ENCODE measurements at regions not wholly inside any gene's neighbourhood (a gene's known extent, or its start where the extent isn't known, plus 50 kb on each side); places are given as distances from the start of the nearest gene placed in this dataset.

GRCh38 chrX:107551546-107551945, 76.8 kb upstream of the PRPS1 start:
- Histone ChIP-seq H3K4me1 (ENCODE audit: control insufficient read depth, insufficient read depth, low read length) (no peaks in the 10 kb centered on the region), H3K9me3 (ENCODE audit: control insufficient read depth, insufficient read depth, low read depth, low read length) (no peaks in the 10 kb centered on the region), H3K27ac (ENCODE audit: extremely low read depth, low read depth, low read length) (no peak overlapping the region), H3K4me3 (ENCODE audit: low read depth, low read length) (no peak overlapping the region), H3K36me3 (ENCODE audit: control insufficient read depth in 2 of 2, insufficient read depth in 1 of 2, low read length in 2 of 2) (no peaks in the 10 kb centered on the region)
- TF ChIP-seq PRDM1 (tag by site-specific recombination; IDR thresholded peaks at IDR 0.05) (no peak), ZNF416 (tag by site-specific recombination; IDR thresholded peaks at IDR 0.05) (no peak), ZNF488 (tag by site-specific recombination; IDR thresholded peaks at IDR 0.05) (no peak), ZNF211 (tag by site-specific recombination; IDR thresholded peaks at IDR 0.05; ENCODE audit: low read depth) (no peak), ZFP37 (tag by site-specific recombination; IDR thresholded peaks at IDR 0.05) (no peak), ZFP41 (tag by site-specific recombination; IDR thresholded peaks at IDR 0.05; ENCODE audit: borderline replicate concordance) (no peak), HOXC10 (CRISPR knock-in tag; IDR thresholded peaks at IDR 0.05) (no peak), ZNF791 (tag by site-specific recombination; IDR thresholded peaks at IDR 0.05) (no peak), ZNF473 (tag by site-specific recombination; IDR thresholded peaks at IDR 0.05) (no peak)
- TF ChIP-seq, protein P1, sequence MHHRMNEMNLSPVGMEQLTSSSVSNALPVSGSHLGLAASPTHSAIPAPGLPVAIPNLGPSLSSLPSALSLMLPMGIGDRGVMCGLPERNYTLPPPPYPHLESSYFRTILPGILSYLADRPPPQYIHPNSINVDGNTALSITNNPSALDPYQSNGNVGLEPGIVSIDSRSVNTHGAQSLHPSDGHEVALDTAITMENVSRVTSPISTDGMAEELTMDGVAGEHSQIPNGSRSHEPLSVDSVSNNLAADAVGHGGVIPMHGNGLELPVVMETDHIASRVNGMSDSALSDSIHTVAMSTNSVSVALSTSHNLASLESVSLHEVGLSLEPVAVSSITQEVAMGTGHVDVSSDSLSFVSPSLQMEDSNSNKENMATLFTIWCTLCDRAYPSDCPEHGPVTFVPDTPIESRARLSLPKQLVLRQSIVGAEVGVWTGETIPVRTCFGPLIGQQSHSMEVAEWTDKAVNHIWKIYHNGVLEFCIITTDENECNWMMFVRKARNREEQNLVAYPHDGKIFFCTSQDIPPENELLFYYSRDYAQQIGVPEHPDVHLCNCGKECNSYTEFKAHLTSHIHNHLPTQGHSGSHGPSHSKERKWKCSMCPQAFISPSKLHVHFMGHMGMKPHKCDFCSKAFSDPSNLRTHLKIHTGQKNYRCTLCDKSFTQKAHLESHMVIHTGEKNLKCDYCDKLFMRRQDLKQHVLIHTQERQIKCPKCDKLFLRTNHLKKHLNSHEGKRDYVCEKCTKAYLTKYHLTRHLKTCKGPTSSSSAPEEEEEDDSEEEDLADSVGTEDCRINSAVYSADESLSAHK (tag by site-specific recombination; IDR thresholded peaks at IDR 0.05) = no peak
- TF ChIP-seq, protein P2, sequence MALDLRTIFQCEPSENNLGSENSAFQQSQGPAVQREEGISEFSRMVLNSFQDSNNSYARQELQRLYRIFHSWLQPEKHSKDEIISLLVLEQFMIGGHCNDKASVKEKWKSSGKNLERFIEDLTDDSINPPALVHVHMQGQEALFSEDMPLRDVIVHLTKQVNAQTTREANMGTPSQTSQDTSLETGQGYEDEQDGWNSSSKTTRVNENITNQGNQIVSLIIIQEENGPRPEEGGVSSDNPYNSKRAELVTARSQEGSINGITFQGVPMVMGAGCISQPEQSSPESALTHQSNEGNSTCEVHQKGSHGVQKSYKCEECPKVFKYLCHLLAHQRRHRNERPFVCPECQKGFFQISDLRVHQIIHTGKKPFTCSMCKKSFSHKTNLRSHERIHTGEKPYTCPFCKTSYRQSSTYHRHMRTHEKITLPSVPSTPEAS (tag by site-specific recombination; IDR thresholded peaks at IDR 0.05) = no peak
- POLR2A ChIA-PET = no interaction called here
- CTCF ChIA-PET = no interaction called here

DNA sequence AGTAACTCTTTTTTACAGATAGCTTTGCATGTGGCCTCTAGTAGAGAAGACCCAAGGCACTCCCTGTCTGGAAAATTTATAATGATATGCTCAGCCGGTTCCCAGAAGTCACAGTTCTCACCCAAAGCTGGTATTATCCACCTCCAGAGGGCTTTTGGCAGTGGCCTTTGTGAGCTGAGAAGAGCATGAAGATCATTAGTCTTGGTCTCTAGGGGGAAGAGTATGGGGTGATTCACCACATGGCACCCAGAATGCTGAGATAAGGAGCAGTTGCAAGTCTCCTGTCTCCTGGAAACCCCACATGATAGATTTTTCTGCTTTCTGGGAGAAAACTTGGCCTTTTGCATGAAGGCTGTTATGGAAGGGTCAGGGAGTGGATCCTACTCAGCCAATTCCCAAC, 75.4 kb upstream of the PRPS1 start:
- no peaks in the 10 kb centered on the region for H3K9me3 ChIP-seq (ENCODE audit: control insufficient read depth, insufficient read depth, low read depth, low read length)
- H3K27ac ChIP-seq (ENCODE audit: extremely low read depth, low read depth, low read length) = no peak overlapping the region
- CTCF ChIA-PET = interaction anchor here (0.7 kb wide), 1 partner anchor 15 kb away, joined by 3 read pairs; no protein-coding TSS in a partner anchor
- TF ChIP-seq ZNF747 (tag by site-specific recombination; IDR thresholded peaks at IDR 0.05) (no peak), ZNF138 (tag by site-specific recombination; IDR thresholded peaks at IDR 0.05; ENCODE audit: borderline replicate concordance) (no peak), EGR2 (tag by site-specific recombination; IDR thresholded peaks at IDR 0.05; ENCODE audit: low read depth) (no peak)
- TF ChIP-seq, protein P2 (tag by site-specific recombination; IDR thresholded peaks at IDR 0.05) = no peak
- POLR2A ChIA-PET = no interaction called here
- H3K4me3 ChIP-seq (ENCODE audit: low read depth, low read length) = no peak overlapping the region
- no peaks in the 10 kb centered on the region for H3K36me3 ChIP-seq (ENCODE audit: control insufficient read depth in 2 of 2, insufficient read depth in 1 of 2, low read length in 2 of 2)
- no peaks in the 10 kb centered on the region for H3K4me1 ChIP-seq (ENCODE audit: control insufficient read depth, insufficient read depth, low read length)

- Histone ChIP-seq H3K36me3 (ENCODE audit: control insufficient read depth in 2 of 2, insufficient read depth in 1 of 2, low read length in 2 of 2) (no peaks in the 10 kb centered on the region), H3K9me3 (ENCODE audit: control insufficient read depth, insufficient read depth, low read depth, low read length) (no peaks in the 10 kb centered on the region), H3K4me1 (ENCODE audit: control insufficient read depth, insufficient read depth, low read length) (no peaks in the 10 kb centered on the region), H3K27ac (ENCODE audit: extremely low read depth, low read depth, low read length) (no peak overlapping the region), H3K4me3 (ENCODE audit: low read depth, low read length) (no peak overlapping the region)
- CTCF ChIA-PET = no interaction called here
- POLR2A ChIA-PET = no interaction called here
- no peak for TF ChIP-seq ZNF830 (tag by site-specific recombination; IDR thresholded peaks at IDR 0.05; ENCODE audit: low read depth)
- no peak for TF ChIP-seq ZNF501 (tag by site-specific recombination; IDR thresholded peaks at IDR 0.05)
- no peak for TF ChIP-seq KLF9 (tag by site-specific recombination; IDR thresholded peaks at IDR 0.05; ENCODE audit: low read depth)
- TF ChIP-seq KLF10 (tag by site-specific recombination; IDR thresholded peaks at IDR 0.05) = no peak
- TF ChIP-seq ZNF302 (tag by site-specific recombination; IDR thresholded peaks at IDR 0.05; ENCODE audit: low read depth) = no peak
- TF ChIP-seq ZNF391 (tag by site-specific recombination; IDR thresholded peaks at IDR 0.05; ENCODE audit: borderline replicate concordance, low read depth) = no peak
- TF ChIP-seq ZNF629 (tag by site-specific recombination; IDR thresholded peaks at IDR 0.05) = no peak
- TF ChIP-seq ZNF146 (tag by site-specific recombination; IDR thresholded peaks at IDR 0.05) = no peak
- TF ChIP-seq ZBTB1 (tag by site-specific recombination; IDR thresholded peaks at IDR 0.05) = no peak
- TF ChIP-seq, protein P3, sequence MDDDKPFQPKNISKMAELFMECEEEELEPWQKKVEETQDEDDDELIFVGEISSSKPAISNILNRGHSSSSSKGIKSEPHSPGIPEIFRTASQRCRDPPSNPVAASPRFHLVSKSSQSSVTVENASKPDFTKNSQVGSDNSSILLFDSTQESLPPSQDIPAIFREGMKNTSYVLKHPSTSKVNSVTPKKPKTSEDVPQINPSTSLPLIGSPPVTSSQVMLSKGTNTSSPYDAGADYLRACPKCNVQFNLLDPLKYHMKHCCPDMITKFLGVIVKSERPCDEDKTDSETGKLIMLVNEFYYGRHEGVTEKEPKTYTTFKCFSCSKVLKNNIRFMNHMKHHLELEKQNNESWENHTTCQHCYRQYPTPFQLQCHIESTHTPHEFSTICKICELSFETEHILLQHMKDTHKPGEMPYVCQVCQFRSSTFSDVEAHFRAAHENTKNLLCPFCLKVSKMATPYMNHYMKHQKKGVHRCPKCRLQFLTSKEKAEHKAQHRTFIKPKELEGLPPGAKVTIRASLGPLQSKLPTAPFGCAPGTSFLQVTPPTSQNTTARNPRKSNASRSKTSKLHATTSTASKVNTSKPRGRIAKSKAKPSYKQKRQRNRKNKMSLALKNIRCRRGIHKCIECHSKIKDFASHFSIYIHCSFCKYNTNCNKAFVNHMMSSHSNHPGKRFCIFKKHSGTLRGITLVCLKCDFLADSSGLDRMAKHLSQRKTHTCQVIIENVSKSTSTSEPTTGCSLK (tag by site-specific recombination; IDR thresholded peaks at IDR 0.05) = no peak
- no peak for TF ChIP-seq ZSCAN16 (tag by site-specific recombination; IDR thresholded peaks at IDR 0.05)
- no peak for TF ChIP-seq ZBTB21 (tag by site-specific recombination; IDR thresholded peaks at IDR 0.05)
- no peak for TF ChIP-seq GLI4 (tag by site-specific recombination; IDR thresholded peaks at IDR 0.05)
Observed at GRCh38 chrX:107556967-107557366, 71.3 kb upstream of the PRPS1 start.
